Erythroblast (primary cell): ENCODE measurements at regions not wholly inside any gene's neighbourhood (a gene's known extent, or its start where the extent isn't known, plus 50 kb on each side); places are given as distances from the start of the nearest gene placed in this dataset.

Source experiments
- GATA1 ChIP-seq: IDR thresholded peaks from 2 replicates; pipeline ENCODE4 v1.6.1; 2011; ENCODE audit warnings: low read depth, mild to moderate bottlenecking, control low read depth, low read length, moderate library complexity
- POLR2A ChIP-seq: IDR thresholded peaks from 2 replicates; pipeline ENCODE4 v1.6.1; 2011; ENCODE audit warnings: mild to moderate bottlenecking, low read length

GRCh38 chr4:16431866-16432265 lies 205.6 kb upstream of the TAPT1 start:
- TF ChIP-seq POLR2A (no peak), GATA1 (no peak)
